HepG2 (cell line): ENCODE measurements at regions not wholly inside any gene's neighbourhood (a gene's known extent, or its start where the extent isn't known, plus 50 kb on each side); places are given as distances from the start of the nearest gene placed in this dataset.

Source experiments
- ATAC-seq: fragments of 200-7000 bp; cut with Tn5 transposase; 3 replicates; pipeline ENCODE4 v1.9.1; 2020; ENCODE audit warnings: mild to moderate bottlenecking, moderate library complexity
- BruUV-seq: library from RNA; stranded (reverse); fragments of 400-500 nt; replicated peaks from 2 replicates; lab custom pipeline; 2021; lab: Mats Ljungman, UMichigan
- CTCF ChIA-PET: fragments of 300-600 bp; formaldehyde crosslinking; extraction: SDS; loops from one replicate; lab custom pipeline; 2021; ENCODE audit warnings: low total read pairs, inconsistent platforms, low intra/inter-chr PET ratio; lab: Yijun Ruan, JAX
- POLR2A ChIA-PET: fragments of 350-600 bp; sonication (Branson Sonifier 250); formaldehyde crosslinking; loops from one replicate; lab custom pipeline; 2020; ENCODE audit warnings: antibody characterized with exemption, inconsistent platforms; lab: Yijun Ruan, JAX
- DNase-seq: peaks from one replicate; pipeline ENCODE4 v3.0.0-alpha.2; 2015; ENCODE audit warnings: low spot score
- FAIRE-seq: peaks from 3 replicates; lab custom pipeline; 2011; peaks lifted over from hg19 to GRCh38; lab: Jason Lieb, UNC
- H2AFZ ChIP-seq: one replicate; pipeline ENCODE4 v1.6.1; 2011; ENCODE audit warnings: low read length, inconsistent platforms
- H3K27ac ChIP-seq: fragments of 300-600 bp; 3 replicates; pipeline ENCODE4 v1.8.0; 2011; ENCODE audit warnings: mixed run types, mild to moderate bottlenecking, mixed read lengths, low read length, inconsistent platforms; ENCODE audit not compliant: insufficient read depth; ENCODE audit errors: extremely low read length
- H3K27me3 ChIP-seq, 2 experiments: fragments of 200-600 bp in 1 of 2; 2 replicates in 1 of 2; 3 replicates in 1 of 2; pipeline versions ENCODE4 v1.6.0 to v1.8.0; 2011; ENCODE audit warnings: low read length in 2 of 2, mild to moderate bottlenecking in 2 of 2, moderate library complexity in 2 of 2, inconsistent platforms in 1 of 2; ENCODE audit not compliant: insufficient read depth in 2 of 2, control insufficient read depth in 1 of 2
- H3K36me3 ChIP-seq, 2 experiments: fragments of 200-600 bp in 1 of 2; replicated peaks in 1 of 2; 2 replicates in 1 of 2; 3 replicates in 1 of 2; pipeline versions ENCODE4 v1.5.1 to v1.8.0; 2011; ENCODE audit warnings: low read length in 2 of 2, inconsistent platforms in 1 of 2; ENCODE audit not compliant: insufficient read depth in 2 of 2, control insufficient read depth in 1 of 2
- H3K4me1 ChIP-seq: 2 replicates; pipeline ENCODE4 v1.5.1; 2012; ENCODE audit warnings: low read length, inconsistent platforms; ENCODE audit not compliant: insufficient read depth
- H3K4me2 ChIP-seq: 2 replicates; pipeline ENCODE4 v1.6.0; 2011; ENCODE audit warnings: low read depth, low read length, inconsistent platforms
- H3K4me3 ChIP-seq, 3 experiments: fragments of 200-600 bp in 1 of 3; sonication (generic), shearing (Covaris generic) in 1 of 3; replicated peaks in 1 of 3; 2 replicates each; pipeline ENCODE4 v1.5.1; 2011 to 2016; ENCODE audit warnings: low read length in 3 of 3, inconsistent platforms in 2 of 3, low read depth in 2 of 3, mild to moderate bottlenecking in 2 of 3, control low read depth in 1 of 3, mixed read lengths in 1 of 3; ENCODE audit not compliant: insufficient read depth in 1 of 3
- H3K79me2 ChIP-seq: one replicate; pipeline ENCODE4 v1.6.1; 2011; ENCODE audit warnings: low read length, inconsistent platforms; ENCODE audit not compliant: insufficient read depth
- H3K9ac ChIP-seq: 2 replicates; pipeline ENCODE4 v1.6.0; 2011; ENCODE audit warnings: mild to moderate bottlenecking, low read depth, low read length, inconsistent platforms; ENCODE audit not compliant: insufficient read depth
- H3K9me3 ChIP-seq: 2 replicates; pipeline ENCODE4 v1.5.1; 2012; ENCODE audit warnings: mild to moderate bottlenecking, low read length
- H4K20me1 ChIP-seq: 2 replicates; pipeline ENCODE4 v1.6.0; 2011; ENCODE audit warnings: inconsistent platforms, mild to moderate bottlenecking, low read length, moderate library complexity; ENCODE audit not compliant: insufficient read depth
- ATF5 ChIP-seq: sonication (generic); formaldehyde crosslinking; IDR thresholded peaks from 2 replicates; pipeline ENCODE4 v1.4.0; 2020; ENCODE audit warnings: mild to moderate bottlenecking, low read depth, missing genetic modification reagents
- HMG20A ChIP-seq: IDR thresholded peaks from 2 replicates; pipeline ENCODE4 v1.6.1; 2016; ENCODE audit warnings: borderline replicate concordance
- SRSF4 ChIP-seq: fragments of 200-400 bp; formaldehyde crosslinking; IDR thresholded peaks from one replicate; pipeline ENCODE4 v1.6.1; 2018; ENCODE audit warnings: mild to moderate bottlenecking, low read depth, low read length, moderate library complexity; ENCODE audit not compliant: poor library complexity, severe bottlenecking
- ZNF326 ChIP-seq: sonication (generic); formaldehyde crosslinking; IDR thresholded peaks from 2 replicates; pipeline ENCODE4 v1.4.0; 2020; ENCODE audit warnings: missing genetic modification reagents, borderline replicate concordance
- ZSCAN5A ChIP-seq: sonication (generic); formaldehyde crosslinking; IDR thresholded peaks from 2 replicates; pipeline ENCODE4 v1.8.0; 2022; ENCODE audit warnings: mild to moderate bottlenecking, missing genetic modification reagents, borderline replicate concordance
- in situ Hi-C: cut with HindIII; loops from 2 replicates; pipeline ENCODE4 v1.10.0; 2017; ENCODE audit warnings: low pct_unique_long_range_greater_than_20kb; ENCODE audit not compliant: extremely low pct_ligation_motif_present
- intact Hi-C: fragments of 100-400 bp; cut with micrococcal nuclease; formaldehyde crosslinking; loops from one replicate; pipeline ENCODE4 v1.10.0; 2022; ENCODE audit not compliant: unreplicated experiment
- TF ChIP-seq, protein P1 (sequence below): sonication (generic); formaldehyde crosslinking; IDR thresholded peaks from 2 replicates; pipeline ENCODE4 v1.4.0; 2020; ENCODE audit warnings: missing genetic modification reagents

- Histone ChIP-seq H3K27ac (no peak overlapping the region), H4K20me1 (no peaks in the 10 kb centered on the region), H3K79me2 (no peaks in the 10 kb centered on the region), H2AFZ (no peak overlapping the region), H3K9me3 (peaks cover 48% of the 10 kb centered on the region), H3K27me3 (no peaks in the 10 kb centered on the region), H3K4me3 (no peak overlapping the region), H3K4me1 (no peaks in the 10 kb centered on the region), H3K36me3 (no peaks in the 10 kb centered on the region), H3K4me2 (no peak overlapping the region), H3K9ac (no peak overlapping the region)
- DNase-seq = no peak
- TF ChIP-seq SRSF4 (no peak), ZNF326 (no peak), HMG20A (CRISPR knock-in tag) (no peak), ATF5 (no peak), ZSCAN5A (CRISPR knock-in tag) (no peak)
- TF ChIP-seq, protein P1, sequence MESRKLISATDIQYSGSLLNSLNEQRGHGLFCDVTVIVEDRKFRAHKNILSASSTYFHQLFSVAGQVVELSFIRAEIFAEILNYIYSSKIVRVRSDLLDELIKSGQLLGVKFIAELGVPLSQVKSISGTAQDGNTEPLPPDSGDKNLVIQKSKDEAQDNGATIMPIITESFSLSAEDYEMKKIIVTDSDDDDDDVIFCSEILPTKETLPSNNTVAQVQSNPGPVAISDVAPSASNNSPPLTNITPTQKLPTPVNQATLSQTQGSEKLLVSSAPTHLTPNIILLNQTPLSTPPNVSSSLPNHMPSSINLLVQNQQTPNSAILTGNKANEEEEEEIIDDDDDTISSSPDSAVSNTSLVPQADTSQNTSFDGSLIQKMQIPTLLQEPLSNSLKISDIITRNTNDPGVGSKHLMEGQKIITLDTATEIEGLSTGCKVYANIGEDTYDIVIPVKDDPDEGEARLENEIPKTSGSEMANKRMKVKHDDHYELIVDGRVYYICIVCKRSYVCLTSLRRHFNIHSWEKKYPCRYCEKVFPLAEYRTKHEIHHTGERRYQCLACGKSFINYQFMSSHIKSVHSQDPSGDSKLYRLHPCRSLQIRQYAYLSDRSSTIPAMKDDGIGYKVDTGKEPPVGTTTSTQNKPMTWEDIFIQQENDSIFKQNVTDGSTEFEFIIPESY (CRISPR knock-in tag) = no peak
- no peak for FAIRE-seq
- no peak for ATAC-seq
- intact Hi-C loops = no loop called here
- ChIA-PET CTCF (no interaction called here), POLR2A (no interaction called here)
- in situ Hi-C loops = no loop called here
- BruUV-seq = no TSS peak
Observed at GRCh38 chr13:56412856-56413255, 727.9 kb upstream of the PRR20A start.
